Heart left ventricle (tissue), 16 donors: ENCODE measurements at regions not wholly inside any gene's neighbourhood (a gene's known extent, or its start where the extent isn't known, plus 50 kb on each side); places are given as distances from the start of the nearest gene placed in this dataset.
"Not testable (repeated sequence)": the region's sequence is repeated elsewhere in the genome, so short reads cannot be mapped to it uniquely, and the experiment has no call there.

ENCODE experiments used
- ATAC-seq, 4 donors: fragments of 200-7000 bp; cut with Tn5 transposase; one replicate each; pipeline ENCODE4 v1.9.1; 2020 to 2022; ENCODE audit warnings: moderate library complexity in 4 of 4, mild to moderate bottlenecking in 3 of 4, moderate number of reproducible peaks in 1 of 4
- DNase-seq, 5 donors: peaks; one replicate each; pipeline ENCODE4 v3.0.0-alpha.2; 2020
- H3K27ac ChIP-seq, 12 donors: fragments of 200-600 bp; sonication (generic) in 4 of 12; one replicate each; pipeline versions ENCODE4 v1.5.0 to v1.8.0; 2016 to 2022; ENCODE audit warnings: mild to moderate bottlenecking in 2 of 12
- H3K27me3 ChIP-seq, 9 donors: fragments of 200-600 bp; sonication (generic) in 2 of 9; one replicate each; pipeline versions ENCODE4 v1.5.1 to v1.8.0; 2016 to 2022; ENCODE audit warnings: mild to moderate bottlenecking in 3 of 9
- H3K36me3 ChIP-seq, 9 donors: fragments of 200-600 bp; sonication (generic) in 2 of 9; one replicate each; pipeline versions ENCODE4 v1.5.0 to v1.8.0; 2018 to 2022; ENCODE audit warnings: mild to moderate bottlenecking in 2 of 9
- H3K4me1 ChIP-seq, 12 donors: fragments of 200-600 bp; sonication (generic) in 4 of 12; one replicate each; pipeline versions ENCODE4 v1.5.0 to v1.8.0; 2016 to 2022; ENCODE audit warnings: mild to moderate bottlenecking in 3 of 12
- H3K4me3 ChIP-seq, 12 donors: fragments of 200-600 bp; sonication (generic) in 4 of 12; one replicate each; pipeline versions ENCODE4 v1.5.0 to v1.8.0; 2017 to 2022; ENCODE audit warnings: mild to moderate bottlenecking in 9 of 12, moderate library complexity in 4 of 12
- H3K9me3 ChIP-seq, 12 donors: fragments of 200-600 bp; sonication (generic) in 4 of 12; one replicate each; pipeline versions ENCODE4 v1.5.0 to v1.8.0; 2016 to 2022; ENCODE audit warnings: mild to moderate bottlenecking in 1 of 12
- POLR2A ChIP-seq, 2 donors: fragments of 450-650 bp; IDR thresholded peaks; one replicate each; pipeline ENCODE4 v1.6.1; 2017; ENCODE audit warnings: antibody characterized with exemption in 2 of 2, mild to moderate bottlenecking in 2 of 2, moderate library complexity in 2 of 2
- WGBS, 4 donors: extraction: QIAGEN DNeasy Blood & Tissue Kit in 2 of 4; methylation state at CpG; one replicate each; pipeline versions ENCODE4 v1.1.5 to v1.1.7; 2013 to 2018; 5-methylcytosine and 5-hydroxymethylcytosine counted together
- intact Hi-C, 10 donors: fragments of 100-400 bp; cut with DNase I; formaldehyde crosslinking; loops; one replicate each; pipeline versions ENCODE4 v1.11.1 to v1.14.2; 2022
- TF ChIP-seq, protein P1 (sequence below), 12 donors: fragments of 200-600 bp; sonication (generic) in 4 of 12; IDR thresholded peaks; one replicate each; pipeline versions ENCODE4 v1.5.0 to v1.8.0; 2018 to 2022; ENCODE audit warnings: antibody characterized with exemption in 12 of 12, mild to moderate bottlenecking in 5 of 12
- donor health status: ischemic (EF 13 %, LVEDD 7.1; RV severe dilation, severe dysfunction).
- donor health status: healthy with polysubstance abuse.
- donor health status: DM: no; HTN: yes; CAD: no.
- donor health status: DM: no; HTN: no; CAD: no.
- donor health status: ischemic (EF 25% LVEDD 6.9; RV normal size, moderate dysfunction).
- donor health status: ischemic (EF 25% LVEDD 5.7; RV mildly dilated, moderate dysfunction).
- donor health status: healthy.
- donor health status: DM: yes; HTN: yes; CAD: no.
- donor health status: ischemic (EF 35%, LVEDD 5.7; RV mildly dilated, moderate dysfunction).
- donor health status: nonischemic (EF 11% LVEDD 7.7; RV severe dilation, severe dysfunction).
- donor health status: DM: yes; HTN: yes; CAD: no.
- donor health status: PGD.
- donor health status: ischemic (EF 29% LVEDD 5.4; RV normal size, mild dysfunction).
- donor health status: nonischemic (EF 23%, LVEDD 6.1; RV moderate dilation, normal function).

DNA sequence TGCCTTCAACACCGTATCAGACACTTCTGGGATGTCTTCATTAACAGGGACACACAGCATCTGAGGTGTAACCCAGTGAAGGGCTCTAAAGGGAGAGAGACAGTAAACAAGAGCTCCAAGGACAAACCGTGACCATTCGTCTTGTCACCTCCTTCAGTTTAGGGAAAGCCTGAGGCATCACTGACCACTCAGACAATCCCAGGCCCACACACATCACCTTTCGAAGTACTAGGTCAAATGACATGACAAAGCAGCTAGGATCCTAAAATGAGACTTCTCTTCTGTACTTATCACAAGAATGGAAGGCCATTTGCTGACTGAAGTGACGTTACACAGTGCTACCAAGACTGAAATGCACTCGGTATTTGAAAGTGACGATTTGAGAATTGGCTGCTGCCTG lies 200.7 kb upstream of the KCTD7 start:
- TF ChIP-seq POLR2A (IDR thresholded peaks at IDR 0.05): no peak
- TF ChIP-seq, protein P1, sequence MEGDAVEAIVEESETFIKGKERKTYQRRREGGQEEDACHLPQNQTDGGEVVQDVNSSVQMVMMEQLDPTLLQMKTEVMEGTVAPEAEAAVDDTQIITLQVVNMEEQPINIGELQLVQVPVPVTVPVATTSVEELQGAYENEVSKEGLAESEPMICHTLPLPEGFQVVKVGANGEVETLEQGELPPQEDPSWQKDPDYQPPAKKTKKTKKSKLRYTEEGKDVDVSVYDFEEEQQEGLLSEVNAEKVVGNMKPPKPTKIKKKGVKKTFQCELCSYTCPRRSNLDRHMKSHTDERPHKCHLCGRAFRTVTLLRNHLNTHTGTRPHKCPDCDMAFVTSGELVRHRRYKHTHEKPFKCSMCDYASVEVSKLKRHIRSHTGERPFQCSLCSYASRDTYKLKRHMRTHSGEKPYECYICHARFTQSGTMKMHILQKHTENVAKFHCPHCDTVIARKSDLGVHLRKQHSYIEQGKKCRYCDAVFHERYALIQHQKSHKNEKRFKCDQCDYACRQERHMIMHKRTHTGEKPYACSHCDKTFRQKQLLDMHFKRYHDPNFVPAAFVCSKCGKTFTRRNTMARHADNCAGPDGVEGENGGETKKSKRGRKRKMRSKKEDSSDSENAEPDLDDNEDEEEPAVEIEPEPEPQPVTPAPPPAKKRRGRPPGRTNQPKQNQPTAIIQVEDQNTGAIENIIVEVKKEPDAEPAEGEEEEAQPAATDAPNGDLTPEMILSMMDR (IDR thresholded peaks at IDR 0.05): no peak
- Histone ChIP-seq H3K36me3 (peaks cover 0 to 33% (median 4%) of the 10 kb centered on the region in 9 donors), H3K4me3 (no peak overlapping the region), H3K9me3 (no peaks in the 10 kb centered on the region), H3K27me3 (no peaks in the 10 kb centered on the region), H3K4me1 (no peaks in the 10 kb centered on the region), H3K27ac (no peak overlapping the region)
- intact Hi-C loops: no loop called here
- no peak for ATAC-seq
- DNase-seq: no peak
- 83 to 86% (median 84%) methylated on average over 7 of the region's 7 CpGs for WGBS, 4 donors

DNA sequence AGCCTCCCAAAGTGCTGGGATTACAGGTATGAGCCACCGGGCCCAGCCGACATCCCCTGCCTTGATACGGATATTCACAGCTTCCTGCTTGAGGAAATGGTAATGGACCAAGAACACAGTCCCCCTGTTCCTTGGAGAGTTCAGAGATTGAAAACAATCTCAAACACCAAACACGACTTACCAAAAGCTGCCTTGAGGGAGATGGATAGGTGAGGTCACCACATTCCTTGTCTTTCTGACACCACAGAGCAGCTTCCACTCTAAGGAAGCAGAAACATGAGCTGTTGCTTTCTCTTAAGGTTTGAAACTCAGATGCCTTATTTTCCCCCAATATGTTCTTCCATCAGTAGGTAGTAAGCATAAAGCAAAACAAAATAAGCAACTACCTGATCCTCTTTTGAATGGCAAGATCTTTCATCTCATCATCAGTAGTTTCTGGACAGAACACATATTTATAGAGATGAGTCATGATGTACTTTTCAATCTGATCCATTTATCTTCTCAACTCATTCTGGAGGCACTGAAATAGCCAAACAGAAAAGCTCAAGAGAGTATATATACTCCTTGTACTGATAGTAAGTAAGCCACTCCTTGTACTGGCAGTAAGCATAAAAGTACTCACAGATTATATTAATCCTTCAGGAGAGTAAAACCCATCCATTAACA lies 199.1 kb upstream of the KCTD7 start:
- Histone ChIP-seq H3K27me3 (no peaks in the 10 kb centered on the region), H3K9me3 (no peaks in the 10 kb centered on the region), H3K36me3 (peaks cover 0 to 27% (median 3%) of the 10 kb centered on the region in 9 donors), H3K4me3 (no peak overlapping the region), H3K4me1 (no peaks in the 10 kb centered on the region), H3K27ac (no peak overlapping the region)
- DNase-seq: no peak
- ATAC-seq: no peak
- WGBS, 4 donors: 73 to 86% (median 79%) methylated on average over 4 of the region's 4 CpGs
- intact Hi-C loops: no loop called here
- no peak for TF ChIP-seq POLR2A (IDR thresholded peaks at IDR 0.05)
- TF ChIP-seq, protein P1 (IDR thresholded peaks at IDR 0.05): no peak

DNA sequence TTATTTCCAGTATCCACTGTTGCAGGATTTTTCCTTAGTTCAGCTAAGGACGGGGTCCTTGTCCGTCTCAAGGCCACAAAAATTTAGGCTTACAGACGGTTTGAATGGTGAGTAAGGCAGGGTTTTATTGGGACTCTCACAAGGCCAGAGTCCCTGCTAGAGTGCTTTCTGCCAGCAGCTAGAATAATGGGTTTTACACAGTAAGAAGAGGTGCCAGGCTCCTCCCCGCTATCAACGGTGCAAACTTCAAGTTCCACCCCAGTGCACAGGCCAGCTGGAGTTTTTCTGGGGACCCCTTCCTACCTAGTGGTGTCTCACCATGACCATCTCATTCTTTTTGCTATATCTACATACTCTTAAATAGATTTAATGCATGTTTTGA lies 198.5 kb upstream of the KCTD7 start:
- Histone ChIP-seq H3K36me3 (peaks cover 0 to 25% (median 0%) of the 10 kb centered on the region in 9 donors), H3K27ac (no peak overlapping the region), H3K4me3 (no peak overlapping the region), H3K4me1 (no peaks in the 10 kb centered on the region), H3K9me3 (no peaks in the 10 kb centered on the region), H3K27me3 (no peaks in the 10 kb centered on the region)
- WGBS, 4 donors: 89 to 93% (median 90%) methylated on average over 5 of the region's 5 CpGs
- DNase-seq (no peak), ATAC-seq (no peak)
- TF ChIP-seq, protein P1 (IDR thresholded peaks at IDR 0.05): no peak
- TF ChIP-seq POLR2A (IDR thresholded peaks at IDR 0.05): no peak
- intact Hi-C loops: no loop called here

DNA sequence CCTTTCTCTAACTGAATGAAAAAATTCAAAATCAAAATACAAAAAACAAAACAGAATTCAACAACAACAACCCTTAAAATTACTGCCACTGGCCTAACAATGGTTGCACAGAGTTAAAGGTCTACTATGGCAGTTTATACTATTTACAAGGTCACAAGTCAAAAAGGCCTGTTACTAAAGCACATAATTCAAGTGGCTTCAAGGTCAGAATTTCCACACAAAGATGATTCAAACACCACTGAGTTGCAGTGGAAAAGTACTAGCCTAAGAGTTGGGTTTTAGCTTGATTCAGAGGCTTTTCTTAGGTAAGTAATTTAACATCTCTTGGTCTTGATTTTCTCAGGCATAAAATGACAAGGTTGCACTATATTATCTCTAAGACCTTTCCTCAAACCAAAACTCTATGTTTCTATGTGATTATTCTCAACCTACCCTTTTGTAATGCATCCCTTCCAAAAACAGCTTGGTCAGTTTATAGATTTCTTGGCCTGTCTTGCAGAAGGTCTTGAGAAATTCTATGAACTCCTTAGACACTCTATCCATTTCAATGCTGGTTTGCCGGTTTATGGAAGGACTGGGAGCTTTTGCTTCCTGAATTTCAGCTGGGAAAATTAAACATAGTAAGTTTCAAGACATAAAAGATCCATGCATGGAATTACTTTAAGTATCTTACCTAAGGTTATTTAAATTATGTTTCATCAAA lies 189.8 kb upstream of the KCTD7 start:
- H3K27ac ChIP-seq, intact Hi-C loops, ATAC-seq, H3K27me3 ChIP-seq, H3K4me1 ChIP-seq, H3K9me3 ChIP-seq, H3K4me3 ChIP-seq, DNase-seq: not testable (repeated sequence)
- H3K36me3 ChIP-seq: peaks cover 0 to 27% (median 0%) of the 10 kb centered on the region in 9 donors
- 88 to 94% (median 92%) methylated on average over 1 of the region's 1 CpG for whole genome bisulfite sequencing, 4 donors
